Prostate gland (tissue), 2 donors: ENCODE measurements at regions not wholly inside any gene's neighbourhood (a gene's known extent, or its start where the extent isn't known, plus 50 kb on each side); places are given as distances from the start of the nearest gene placed in this dataset.

Source experiments
- DNase-seq: peaks from one replicate; pipeline ENCODE4 v3.0.0-alpha.2; 2019; ENCODE audit warnings: low spot score
- H3K27ac ChIP-seq, 2 donors: fragments of 200-600 bp; sonication (generic); 2 replicates each; pipeline ENCODE4 v1.5.1; 2017 to 2019
- H3K27me3 ChIP-seq: fragments of 200-600 bp; sonication (generic); replicated peaks from 2 replicates; pipeline ENCODE4 v1.5.1; 2019; ENCODE audit not compliant: insufficient read depth
- H3K36me3 ChIP-seq, 2 donors: fragments of 200-600 bp; sonication (generic); 1 replicate in 1 of 2; 2 replicates in 1 of 2; pipeline versions ENCODE4 v1.5.1 to v1.8.1; 2017 to 2019
- H3K4me1 ChIP-seq: fragments of 200-600 bp; sonication (generic); replicated peaks from 2 replicates; pipeline ENCODE4 v1.5.1; 2019
- H3K4me3 ChIP-seq, 2 donors: fragments of 200-600 bp; sonication (generic); 2 replicates each; pipeline ENCODE4 v1.5.1; 2017 to 2019
- H3K9me3 ChIP-seq: fragments of 200-600 bp; sonication (generic); 2 replicates; pipeline ENCODE4 v1.5.1; 2017
- POLR2A ChIP-seq: fragments of 450-650 bp; IDR thresholded peaks from one replicate; pipeline ENCODE4 v1.6.1; 2016; ENCODE audit warnings: antibody characterized with exemption, mild to moderate bottlenecking
- POLR2AphosphoS5 ChIP-seq: sonication (generic); formaldehyde crosslinking; IDR thresholded peaks from one replicate; pipeline ENCODE4 v1.6.1; 2017; ENCODE audit warnings: antibody characterized with exemption
- WGBS: methylation state at CpG from one replicate; pipeline ENCODE4 v1.1.5; 2018; 5-methylcytosine and 5-hydroxymethylcytosine counted together
- intact Hi-C: fragments of 100-400 bp; cut with DNase I; formaldehyde crosslinking; loops from one replicate; pipeline ENCODE4 v1.14.2; 2022
- TF ChIP-seq, protein P1 (sequence below), 4 experiments: fragments of 200-600 bp in 2 of 4; fragments of 450-650 bp in 2 of 4; sonication (generic) in 2 of 4; IDR thresholded peaks; 1 replicate in 3 of 4; 2 replicates in 1 of 4; pipeline ENCODE4 v1.5.1; 2016 to 2019; ENCODE audit warnings: antibody characterized with exemption in 4 of 4, mild to moderate bottlenecking in 2 of 4, moderate library complexity in 2 of 4

DNA sequence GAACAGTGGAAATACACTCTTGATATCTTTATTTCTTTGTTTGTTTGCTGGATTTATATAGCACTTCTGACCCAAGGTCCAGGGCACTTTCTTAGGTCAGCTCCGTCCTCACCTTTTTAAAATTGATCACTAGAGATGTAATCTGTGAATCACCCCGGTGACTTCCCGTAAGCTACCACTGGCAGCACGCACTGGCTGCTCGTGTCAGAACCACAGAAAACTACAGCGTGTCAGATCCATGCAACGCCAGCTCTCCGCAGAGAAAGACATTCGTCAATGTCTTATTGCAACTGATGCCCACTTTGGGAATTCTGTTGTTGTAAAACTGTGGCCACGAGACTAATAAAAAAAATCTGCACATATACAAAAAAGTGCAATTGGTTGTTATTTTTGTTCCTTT, 779.4 kb upstream of the ZEB2 start:
- no peaks in the 10 kb centered on the region for H3K4me1 ChIP-seq
- intact Hi-C loops, result no loop called here
- no peak for DNase-seq
- no peaks in the 10 kb centered on the region for H3K36me3 ChIP-seq
- TF ChIP-seq POLR2A, result no peak
- no peaks in the 10 kb centered on the region for H3K9me3 ChIP-seq
- 85% methylated on average over 10 of the region's 10 CpGs for WGBS
- H3K4me3 ChIP-seq, result no peak overlapping the region
- H3K27ac ChIP-seq, result no peak overlapping the region
- H3K27me3 ChIP-seq, result no peaks in the 10 kb centered on the region

DNA sequence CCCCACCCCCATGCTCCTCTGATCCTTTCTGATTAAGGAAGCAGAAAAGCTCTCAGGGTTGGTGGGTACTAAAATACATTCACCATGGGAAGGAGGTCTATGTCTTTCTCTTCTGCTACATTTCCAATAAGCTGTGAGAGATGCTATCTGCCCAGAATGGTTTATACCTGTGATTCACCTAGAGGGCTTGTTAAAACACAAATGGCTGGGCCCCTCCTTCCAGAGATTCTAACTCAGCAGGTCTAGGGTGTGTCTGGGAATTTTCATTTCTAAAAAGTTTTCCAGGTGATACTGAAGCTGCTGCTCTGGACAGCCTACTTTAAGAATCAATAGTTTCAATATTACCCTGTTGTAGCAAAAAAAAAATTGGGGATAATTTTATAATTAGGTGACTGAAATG, 772.2 kb upstream of the ZEB2 start:
- Histone ChIP-seq H3K36me3 (no peaks in the 10 kb centered on the region), H3K27ac (no peak overlapping the region), H3K4me3 (no peak overlapping the region), H3K9me3 (no peaks in the 10 kb centered on the region), H3K27me3 (no peaks in the 10 kb centered on the region), H3K4me1 (no peaks in the 10 kb centered on the region)
- no peak for DNase-seq
- intact Hi-C loops, result no loop called here
- TF ChIP-seq, protein P1, sequence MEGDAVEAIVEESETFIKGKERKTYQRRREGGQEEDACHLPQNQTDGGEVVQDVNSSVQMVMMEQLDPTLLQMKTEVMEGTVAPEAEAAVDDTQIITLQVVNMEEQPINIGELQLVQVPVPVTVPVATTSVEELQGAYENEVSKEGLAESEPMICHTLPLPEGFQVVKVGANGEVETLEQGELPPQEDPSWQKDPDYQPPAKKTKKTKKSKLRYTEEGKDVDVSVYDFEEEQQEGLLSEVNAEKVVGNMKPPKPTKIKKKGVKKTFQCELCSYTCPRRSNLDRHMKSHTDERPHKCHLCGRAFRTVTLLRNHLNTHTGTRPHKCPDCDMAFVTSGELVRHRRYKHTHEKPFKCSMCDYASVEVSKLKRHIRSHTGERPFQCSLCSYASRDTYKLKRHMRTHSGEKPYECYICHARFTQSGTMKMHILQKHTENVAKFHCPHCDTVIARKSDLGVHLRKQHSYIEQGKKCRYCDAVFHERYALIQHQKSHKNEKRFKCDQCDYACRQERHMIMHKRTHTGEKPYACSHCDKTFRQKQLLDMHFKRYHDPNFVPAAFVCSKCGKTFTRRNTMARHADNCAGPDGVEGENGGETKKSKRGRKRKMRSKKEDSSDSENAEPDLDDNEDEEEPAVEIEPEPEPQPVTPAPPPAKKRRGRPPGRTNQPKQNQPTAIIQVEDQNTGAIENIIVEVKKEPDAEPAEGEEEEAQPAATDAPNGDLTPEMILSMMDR (IDR thresholded peaks at IDR 0.05), result no peak
- TF ChIP-seq POLR2AphosphoS5 (no peak), POLR2A (no peak)

- intact Hi-C loops, result no loop called here
- H3K36me3 ChIP-seq, result no peaks in the 10 kb centered on the region
- no peak overlapping the region for H3K4me3 ChIP-seq
- H3K27ac ChIP-seq, result no peak overlapping the region
- no peak for DNase-seq
- H3K27me3 ChIP-seq, result no peaks in the 10 kb centered on the region
- no peaks in the 10 kb centered on the region for H3K4me1 ChIP-seq
- no peaks in the 10 kb centered on the region for H3K9me3 ChIP-seq
- TF ChIP-seq POLR2AphosphoS5 (no peak), POLR2A (no peak)
- TF ChIP-seq, protein P1 (IDR thresholded peaks at IDR 0.05), result no peak
- 76% methylated on average over 2 of the region's 2 CpGs for WGBS
Observed at GRCh38 chr2:145290986-145291385, 771.1 kb upstream of the ZEB2 start.

DNA sequence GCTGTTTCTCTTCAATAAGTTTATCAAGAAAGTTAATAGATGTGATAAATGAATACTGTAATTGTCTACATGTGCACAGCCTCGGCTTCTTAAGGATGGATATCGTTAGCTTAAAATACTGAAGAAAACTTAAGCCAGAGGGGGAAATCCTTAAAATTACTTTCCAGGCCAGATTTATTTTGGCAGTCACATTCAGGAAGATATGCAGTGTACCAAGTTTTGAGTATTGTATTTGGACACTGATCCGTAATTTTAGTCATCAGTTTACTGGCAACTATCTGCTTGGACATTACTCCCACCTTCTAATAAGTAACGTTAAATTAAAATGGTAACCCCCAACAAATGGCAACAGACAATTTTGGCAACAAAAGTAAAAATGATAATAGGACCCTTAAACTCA, 770.0 kb upstream of the ZEB2 start:
- intact Hi-C loops, result no loop called here
- Histone ChIP-seq H3K27me3 (no peaks in the 10 kb centered on the region), H3K4me1 (no peaks in the 10 kb centered on the region), H3K4me3 (no peak overlapping the region), H3K27ac (no peak overlapping the region), H3K36me3 (no peaks in the 10 kb centered on the region), H3K9me3 (no peaks in the 10 kb centered on the region)
- no peak for DNase-seq
- TF ChIP-seq POLR2A (no peak), POLR2AphosphoS5 (no peak)
- TF ChIP-seq, protein P1 (IDR thresholded peaks at IDR 0.05), result no peak
- WGBS, result 70% methylated on average over 4 of the region's 4 CpGs

DNA sequence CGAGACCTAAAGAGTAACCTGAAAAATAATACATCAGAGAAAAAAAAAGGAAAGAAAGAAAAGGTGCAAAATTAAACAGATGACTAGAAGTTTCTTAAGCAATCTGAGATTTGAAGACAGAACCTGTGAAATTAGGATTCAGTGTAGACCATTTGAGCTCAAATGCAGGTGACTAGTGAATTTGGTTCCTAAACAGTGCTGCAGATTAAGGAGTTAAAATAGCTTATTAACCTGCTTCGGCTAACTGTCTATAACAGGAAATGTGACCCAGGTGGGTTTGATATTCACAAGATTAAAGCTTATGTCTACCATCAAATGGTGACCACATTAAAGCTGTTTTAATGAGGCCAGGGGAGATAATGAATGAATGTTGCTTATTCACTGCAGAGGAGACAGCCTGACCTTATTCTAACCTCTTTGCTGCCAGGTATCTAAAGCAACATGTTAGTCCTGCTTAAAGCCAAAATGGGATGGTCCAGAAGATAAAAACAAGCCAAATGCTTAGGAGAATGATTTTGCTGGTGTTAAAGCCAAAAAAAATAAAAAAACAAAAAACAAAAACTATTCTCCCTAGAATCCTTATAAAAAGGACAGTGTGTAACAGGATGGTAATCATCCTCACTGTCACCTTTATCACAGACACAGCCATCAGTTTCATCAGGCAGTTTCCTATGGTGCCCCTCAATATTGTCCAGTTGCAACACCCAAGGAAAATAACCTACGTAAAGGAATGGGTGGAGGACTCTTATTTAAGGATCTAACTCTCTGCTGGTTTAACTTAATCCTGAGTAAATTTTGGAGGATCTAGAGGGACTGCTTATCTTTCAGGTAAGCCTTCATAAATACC, 769.0 kb upstream of the ZEB2 start:
- 54% methylated on average over 3 of the region's 3 CpGs for WGBS
- TF ChIP-seq POLR2AphosphoS5 (no peak), POLR2A (no peak)
- TF ChIP-seq, protein P1 (IDR thresholded peaks at IDR 0.05), result no peak
- intact Hi-C loops, result no loop called here

More for the DNA sequence above, 769.0 kb upstream of the ZEB2 start:
- Histone ChIP-seq H3K4me3 (no peak overlapping the region), H3K27ac (no peak overlapping the region), H3K36me3 (no peaks in the 10 kb centered on the region), H3K9me3 (no peaks in the 10 kb centered on the region), H3K4me1 (no peaks in the 10 kb centered on the region), H3K27me3 (no peaks in the 10 kb centered on the region)
- no peak for DNase-seq
